ENCODE measurements at regions not wholly inside any gene's neighbourhood (a gene's known extent, or its start where the extent isn't known, plus 50 kb on each side); places are given as distances from the start of the nearest gene placed in this dataset.

GRCh38 chr12:76680940-76681339, 83.0 kb upstream of the ZDHHC17 start:
- WGBS (ENCODE audit: insufficient coverage) = 92% methylated on average over 2 of the region's 2 CpGs

GRCh38 chr12:76685246-76685678, 78.7 kb upstream of the ZDHHC17 start:
- Histone ChIP-seq H3K4me1 (ENCODE audit: control insufficient read depth in 1 of 2, insufficient read depth in 2 of 2, low read length in 2 of 2) (peaks cover 0 to 3% of the 10 kb centered on the region in 2 donors), H3K27me3 (ENCODE audit: control insufficient read depth in 2 of 2, insufficient read depth in 2 of 2, low read length in 2 of 2) (no peaks in the 10 kb centered on the region), H3K36me3 (replicated peaks in 1 of 2; ENCODE audit: control insufficient read depth in 1 of 2, insufficient read depth in 2 of 2, low read length in 2 of 2) (no peaks in the 10 kb centered on the region), H4K20me1 (ENCODE audit: insufficient read depth, low read length) (no peaks in the 10 kb centered on the region), H3K4me3 (replicated peaks in 1 of 3; ENCODE audit: low read depth in 2 of 3, low read length in 3 of 3) (no peak overlapping the region), H3K27ac (ENCODE audit: low read depth in 1 of 2, low read length in 2 of 2) (no peak overlapping the region), H2AFZ (ENCODE audit: insufficient read depth, low read depth, low read length, poor library complexity, severe bottlenecking) (peak overlapping the region; percentile 38), H3K9me3 (replicated peaks in 1 of 2; ENCODE audit: control insufficient read depth in 1 of 2, insufficient read depth in 1 of 2, low read length in 2 of 2) (no peaks in the 10 kb centered on the region), H3K4me2 (replicated peaks; ENCODE audit: extremely low read depth, low read length, poor library complexity, severe bottlenecking) (no peak overlapping the region), H3K9ac (ENCODE audit: insufficient read depth, low read length, poor library complexity, severe bottlenecking) (no peak overlapping the region), H3K79me2 (ENCODE audit: insufficient read depth, low read length) (no peaks in the 10 kb centered on the region)
- Mint-ChIP-seq H3K27ac (peak overlapping the region in 2 of 7 donors; percentile 3 to 71), H3K36me3 (no peaks in the 10 kb centered on the region), H3K4me1 (peaks cover 16% of the 10 kb centered on the region), H3K4me3 (peak overlapping the region in 1 of 2 donors; percentile 39), H3K27me3 (ENCODE audit: low read depth in 3 of 3) (no peaks in the 10 kb centered on the region), H3K9me3 (no peaks in the 10 kb centered on the region)
- DNase-seq = no peak
- no peak for TF ChIP-seq CTCF (IDR thresholded peaks at IDR 0.05)
- intact Hi-C loops (cut with micrococcal nuclease) = no loop called here
- 16% methylated on average over 5 of the region's 5 CpGs for WGBS (ENCODE audit: insufficient coverage)

More at GRCh38 chr12:76680940-76681339, 83.0 kb upstream of the ZDHHC17 start:
- Histone ChIP-seq H3K9me3 (replicated peaks in 1 of 2; ENCODE audit: control insufficient read depth in 1 of 2, insufficient read depth in 1 of 2, low read length in 2 of 2) (no peaks in the 10 kb centered on the region), H3K4me2 (replicated peaks; ENCODE audit: extremely low read depth, low read length, poor library complexity, severe bottlenecking) (no peak overlapping the region), H3K4me3 (replicated peaks in 1 of 3; ENCODE audit: low read depth in 2 of 3, low read length in 3 of 3) (no peak overlapping the region), H4K20me1 (ENCODE audit: insufficient read depth, low read length) (no peaks in the 10 kb centered on the region), H3K4me1 (ENCODE audit: control insufficient read depth in 1 of 2, insufficient read depth in 2 of 2, low read length in 2 of 2) (peaks cover 0 to 3% of the 10 kb centered on the region in 2 donors), H2AFZ (ENCODE audit: insufficient read depth, low read depth, low read length, poor library complexity, severe bottlenecking) (no peak overlapping the region), H3K9ac (ENCODE audit: insufficient read depth, low read length, poor library complexity, severe bottlenecking) (no peak overlapping the region), H3K27me3 (ENCODE audit: control insufficient read depth in 2 of 2, insufficient read depth in 2 of 2, low read length in 2 of 2) (no peaks in the 10 kb centered on the region), H3K79me2 (ENCODE audit: insufficient read depth, low read length) (no peaks in the 10 kb centered on the region), H3K27ac (ENCODE audit: low read depth in 1 of 2, low read length in 2 of 2) (no peak overlapping the region), H3K36me3 (replicated peaks in 1 of 2; ENCODE audit: control insufficient read depth in 1 of 2, insufficient read depth in 2 of 2, low read length in 2 of 2) (no peaks in the 10 kb centered on the region)
- Mint-ChIP-seq H3K4me1 (peaks cover 8% of the 10 kb centered on the region), H3K9me3 (peaks cover 0 to 4% (median 0%) of the 10 kb centered on the region in 7 donors), H3K36me3 (no peaks in the 10 kb centered on the region), H3K27ac (no peak overlapping the region), H3K27me3 (ENCODE audit: low read depth in 3 of 3) (peaks cover 0 to 2% (median 0%) of the 10 kb centered on the region in 3 donors), H3K4me3 (no peak overlapping the region)
- no peak for TF ChIP-seq CTCF (IDR thresholded peaks at IDR 0.05)
- no peak for DNase-seq
- intact Hi-C loops (cut with micrococcal nuclease) = no loop called here
